Suprapubic skin (tissue), 4 donors: ENCODE measurements at regions not wholly inside any gene's neighbourhood (a gene's known extent, or its start where the extent isn't known, plus 50 kb on each side); places are given as distances from the start of the nearest gene placed in this dataset.

Experiments used
- DNase-seq, 2 donors: peaks; one replicate each; pipeline ENCODE4 v3.0.0-alpha.2; 2019; ENCODE audit warnings: low spot score in 2 of 2
- H3K27ac ChIP-seq: fragments of 200-600 bp; sonication (generic); one replicate; pipeline ENCODE4 v1.5.1; 2019
- H3K27me3 ChIP-seq: fragments of 200-600 bp; sonication (generic); one replicate; pipeline ENCODE4 v1.5.1; 2019
- H3K36me3 ChIP-seq: fragments of 200-600 bp; sonication (generic); one replicate; pipeline ENCODE4 v1.5.1; 2019
- H3K4me1 ChIP-seq: fragments of 200-600 bp; sonication (generic); one replicate; pipeline ENCODE4 v1.5.1; 2019
- H3K4me3 ChIP-seq: fragments of 200-600 bp; sonication (generic); one replicate; pipeline ENCODE4 v1.5.1; 2019; ENCODE audit warnings: mild to moderate bottlenecking
- H3K9me3 ChIP-seq: fragments of 200-600 bp; sonication (generic); one replicate; pipeline ENCODE4 v1.5.1; 2019
- EP300 ChIP-seq: sonication (generic); formaldehyde crosslinking; IDR thresholded peaks from one replicate; pipeline ENCODE4 v1.6.1; 2017; ENCODE audit warnings: antibody characterized with exemption
- POLR2A ChIP-seq, 2 donors: fragments of 450-650 bp; IDR thresholded peaks; one replicate each; pipeline ENCODE4 v1.6.1; 2017; ENCODE audit warnings: antibody characterized with exemption in 2 of 2, mild to moderate bottlenecking in 2 of 2, moderate library complexity in 2 of 2
- POLR2AphosphoS5 ChIP-seq, 3 donors: sonication (generic); formaldehyde crosslinking; IDR thresholded peaks; one replicate each; pipeline ENCODE4 v1.6.1; 2017; ENCODE audit warnings: antibody characterized with exemption in 3 of 3
- WGBS: methylation state at CpG from one replicate; pipeline ENCODE4 v1.1.5; 2018; 5-methylcytosine and 5-hydroxymethylcytosine counted together
- TF ChIP-seq, protein P1 (sequence below), 2 donors: fragments of 200-600 bp in 1 of 2; fragments of 450-650 bp in 1 of 2; sonication (generic) in 1 of 2; IDR thresholded peaks; one replicate each; pipeline ENCODE4 v1.5.1; 2016 to 2019; ENCODE audit warnings: antibody characterized with exemption in 2 of 2, mild to moderate bottlenecking in 1 of 2, moderate library complexity in 1 of 2

DNA sequence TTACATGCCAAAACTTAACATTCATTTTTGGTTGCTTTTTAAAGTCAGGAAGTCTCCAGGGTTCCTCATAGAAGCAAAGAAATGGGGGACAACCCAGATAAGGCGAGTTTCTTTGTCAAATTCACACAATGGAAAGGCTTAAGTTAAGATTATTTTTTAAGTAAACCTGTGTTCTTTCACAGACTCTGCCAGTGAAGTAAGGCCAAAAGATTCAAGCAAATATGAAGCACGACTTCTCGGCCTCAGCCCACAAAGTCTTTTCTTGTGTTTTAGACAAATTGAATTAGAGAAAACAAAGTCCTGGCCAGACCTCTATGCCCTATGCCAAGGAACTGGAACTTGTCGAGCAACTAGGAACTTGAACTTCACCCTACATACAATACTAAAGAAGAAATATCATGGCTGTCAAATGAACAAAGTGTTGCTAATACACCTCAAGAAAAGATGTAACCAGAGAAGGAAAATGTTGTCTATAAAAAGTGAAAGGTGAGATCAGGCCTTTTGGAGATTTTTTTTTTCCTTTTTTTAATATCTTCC, 540.0 kb upstream of the JARID2 start:
- no peak for TF ChIP-seq POLR2AphosphoS5 (IDR thresholded peaks at IDR 0.05)
- TF ChIP-seq POLR2A (IDR thresholded peaks at IDR 0.05): no peak
- TF ChIP-seq, protein P1, sequence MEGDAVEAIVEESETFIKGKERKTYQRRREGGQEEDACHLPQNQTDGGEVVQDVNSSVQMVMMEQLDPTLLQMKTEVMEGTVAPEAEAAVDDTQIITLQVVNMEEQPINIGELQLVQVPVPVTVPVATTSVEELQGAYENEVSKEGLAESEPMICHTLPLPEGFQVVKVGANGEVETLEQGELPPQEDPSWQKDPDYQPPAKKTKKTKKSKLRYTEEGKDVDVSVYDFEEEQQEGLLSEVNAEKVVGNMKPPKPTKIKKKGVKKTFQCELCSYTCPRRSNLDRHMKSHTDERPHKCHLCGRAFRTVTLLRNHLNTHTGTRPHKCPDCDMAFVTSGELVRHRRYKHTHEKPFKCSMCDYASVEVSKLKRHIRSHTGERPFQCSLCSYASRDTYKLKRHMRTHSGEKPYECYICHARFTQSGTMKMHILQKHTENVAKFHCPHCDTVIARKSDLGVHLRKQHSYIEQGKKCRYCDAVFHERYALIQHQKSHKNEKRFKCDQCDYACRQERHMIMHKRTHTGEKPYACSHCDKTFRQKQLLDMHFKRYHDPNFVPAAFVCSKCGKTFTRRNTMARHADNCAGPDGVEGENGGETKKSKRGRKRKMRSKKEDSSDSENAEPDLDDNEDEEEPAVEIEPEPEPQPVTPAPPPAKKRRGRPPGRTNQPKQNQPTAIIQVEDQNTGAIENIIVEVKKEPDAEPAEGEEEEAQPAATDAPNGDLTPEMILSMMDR (IDR thresholded peaks at IDR 0.05): no peak
- TF ChIP-seq EP300: no peak
- H3K36me3 ChIP-seq: no peaks in the 10 kb centered on the region
- no peaks in the 10 kb centered on the region for H3K9me3 ChIP-seq
- H3K27me3 ChIP-seq: no peaks in the 10 kb centered on the region
- no peak for DNase-seq
- H3K27ac ChIP-seq: peak overlapping the region; percentile 31
- WGBS: 62% methylated on average over 4 of the region's 4 CpGs
- H3K4me1 ChIP-seq: peaks cover 25% of the 10 kb centered on the region
- no peak overlapping the region for H3K4me3 ChIP-seq

DNA sequence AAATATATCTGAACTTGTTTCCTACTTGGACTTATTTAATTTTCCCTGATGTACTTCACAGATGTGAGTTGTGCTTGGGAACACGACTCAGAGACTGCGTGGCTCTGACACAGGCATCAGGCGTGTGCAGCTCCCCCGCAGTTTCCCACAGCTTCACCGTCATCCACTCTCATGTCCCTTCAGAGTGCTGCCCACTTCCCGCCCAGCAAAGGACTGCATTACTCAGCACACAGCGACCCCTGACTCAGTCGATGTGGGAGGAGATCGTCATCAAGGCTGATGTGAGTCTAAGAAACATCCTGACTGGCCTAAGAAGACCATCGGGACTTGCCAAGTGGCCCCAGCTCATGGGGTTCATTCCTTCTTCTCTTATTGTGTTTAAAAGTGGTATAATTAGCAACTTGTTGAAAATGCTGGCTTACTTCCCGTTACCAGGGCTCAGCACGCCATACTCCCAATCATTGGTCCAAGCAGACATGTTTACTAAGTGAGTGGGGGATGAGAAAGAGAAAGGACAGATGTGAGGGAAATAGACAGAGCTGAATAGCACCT, 539.4 kb upstream of the JARID2 start:
- Histone ChIP-seq H3K4me3 (no peak overlapping the region), H3K9me3 (no peaks in the 10 kb centered on the region), H3K4me1 (peaks cover 25% of the 10 kb centered on the region), H3K27me3 (no peaks in the 10 kb centered on the region), H3K27ac (peak overlapping the region; percentile 31), H3K36me3 (no peaks in the 10 kb centered on the region)
- WGBS: 60% methylated on average over 12 of the region's 12 CpGs
- TF ChIP-seq, protein P1 (IDR thresholded peaks at IDR 0.05): no peak
- TF ChIP-seq EP300 (peak; percentile 71), POLR2AphosphoS5 (IDR thresholded peaks at IDR 0.05) (no peak), POLR2A (IDR thresholded peaks at IDR 0.05) (no peak)
- DNase-seq: no peak

DNA sequence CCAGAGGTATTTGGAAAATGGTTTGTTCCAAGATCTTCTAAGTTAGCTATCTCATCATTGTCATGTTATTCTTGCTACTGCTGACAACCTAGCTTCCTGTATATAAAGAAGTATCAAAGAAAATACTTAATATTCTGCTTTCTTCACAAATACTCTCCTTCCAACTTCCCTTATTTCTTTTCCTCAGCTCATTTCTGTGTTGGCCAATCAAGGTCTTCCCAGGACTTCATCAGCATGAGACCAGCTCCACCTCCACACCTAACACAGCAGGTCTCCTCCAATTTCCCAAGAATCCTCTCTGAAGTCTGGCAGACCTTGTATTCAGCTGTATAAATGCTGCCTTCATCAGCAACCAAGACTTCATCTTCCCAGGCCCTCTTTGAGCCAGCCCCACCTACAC, 538.6 kb upstream of the JARID2 start:
- no peaks in the 10 kb centered on the region for H3K27me3 ChIP-seq
- no peaks in the 10 kb centered on the region for H3K9me3 ChIP-seq
- no peaks in the 10 kb centered on the region for H3K36me3 ChIP-seq
- H3K27ac ChIP-seq: no peak overlapping the region
- no peak overlapping the region for H3K4me3 ChIP-seq
- DNase-seq: no peak
- peaks cover 25% of the 10 kb centered on the region for H3K4me1 ChIP-seq
- TF ChIP-seq POLR2A (IDR thresholded peaks at IDR 0.05): no peak
- no peak for TF ChIP-seq POLR2AphosphoS5 (IDR thresholded peaks at IDR 0.05)
- no peak for TF ChIP-seq EP300
- TF ChIP-seq, protein P1 (IDR thresholded peaks at IDR 0.05): no peak

DNA sequence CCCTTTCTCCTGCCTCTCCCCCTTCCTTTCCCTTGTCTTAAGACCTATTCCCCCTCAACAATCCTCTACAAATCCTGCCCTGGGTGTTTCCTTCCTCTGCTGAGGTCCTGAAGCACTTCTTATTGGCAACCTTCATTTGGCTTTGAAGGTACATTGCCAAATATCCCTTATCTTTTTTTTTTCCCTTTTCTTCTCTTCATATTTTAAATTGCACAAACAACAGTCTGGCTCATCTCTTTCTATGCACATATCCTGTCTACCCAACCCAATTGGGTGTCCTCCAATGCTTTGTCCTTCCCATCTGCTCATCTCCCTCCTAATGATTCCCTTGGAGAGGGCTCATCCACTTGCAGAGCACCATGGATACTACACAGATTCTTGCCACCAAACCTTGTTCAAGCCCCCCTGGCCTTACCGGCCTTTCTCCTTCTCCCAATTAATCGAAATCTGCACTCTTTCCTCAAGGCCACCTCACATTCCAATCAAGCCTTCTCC, 537.9 kb upstream of the JARID2 start:
- H3K27ac ChIP-seq: no peak overlapping the region
- WGBS: 89% methylated on average over 2 of the region's 2 CpGs
- H3K27me3 ChIP-seq: no peaks in the 10 kb centered on the region
- peaks cover 29% of the 10 kb centered on the region for H3K4me1 ChIP-seq
- no peak for DNase-seq
- H3K4me3 ChIP-seq: no peak overlapping the region
- no peaks in the 10 kb centered on the region for H3K9me3 ChIP-seq
- H3K36me3 ChIP-seq: no peaks in the 10 kb centered on the region
- TF ChIP-seq EP300 (no peak), POLR2AphosphoS5 (IDR thresholded peaks at IDR 0.05) (no peak), POLR2A (IDR thresholded peaks at IDR 0.05) (no peak)
- TF ChIP-seq, protein P1 (IDR thresholded peaks at IDR 0.05): no peak

DNA sequence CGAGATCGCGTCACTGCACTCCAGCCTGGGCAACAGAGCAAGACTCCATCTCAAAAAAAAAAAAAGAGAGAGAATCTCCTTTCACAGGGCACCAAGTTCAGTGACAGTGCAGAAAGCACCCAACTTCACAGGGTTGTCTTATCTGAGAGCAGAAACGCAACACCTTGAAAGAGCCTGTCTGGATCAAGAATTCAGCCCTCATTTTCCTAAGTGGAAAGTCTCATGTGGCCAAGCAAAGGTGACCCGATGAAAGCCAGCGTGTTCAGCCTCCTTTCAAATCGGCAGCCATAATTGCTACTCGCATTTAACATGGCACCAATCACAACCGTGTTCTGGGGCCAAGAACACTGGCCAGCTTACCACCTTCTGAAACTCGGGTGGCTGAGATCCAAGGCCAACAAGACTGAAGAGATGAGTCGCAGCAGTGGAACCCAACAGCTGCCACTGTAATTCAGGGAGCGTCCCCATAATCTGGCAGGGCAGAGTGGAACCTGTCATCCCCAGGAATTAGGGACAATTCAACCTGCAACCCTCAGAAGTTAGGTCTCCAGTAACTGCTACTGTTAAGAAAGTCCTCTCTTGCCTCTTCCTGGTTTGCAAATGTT, 536.7 kb upstream of the JARID2 start:
- Histone ChIP-seq H3K9me3 (no peaks in the 10 kb centered on the region), H3K4me3 (no peak overlapping the region), H3K4me1 (peaks cover 29% of the 10 kb centered on the region), H3K36me3 (no peaks in the 10 kb centered on the region), H3K27ac (no peak overlapping the region), H3K27me3 (no peaks in the 10 kb centered on the region)
- WGBS: 97% methylated on average over 11 of the region's 12 CpGs
- TF ChIP-seq POLR2AphosphoS5 (IDR thresholded peaks at IDR 0.05) (no peak), POLR2A (IDR thresholded peaks at IDR 0.05) (no peak), EP300 (no peak)
- TF ChIP-seq, protein P1 (IDR thresholded peaks at IDR 0.05): no peak
- no peak for DNase-seq
